Right lobe of liver (tissue), 6 donors: ENCODE measurements at regions not wholly inside any gene's neighbourhood (a gene's known extent, or its start where the extent isn't known, plus 50 kb on each side); places are given as distances from the start of the nearest gene placed in this dataset.

Experiments used
- ATAC-seq, 4 donors: fragments of 200-7000 bp; cut with Tn5 transposase; one replicate each; pipeline ENCODE4 v1.9.1; 2020; ENCODE audit warnings: mild to moderate bottlenecking in 4 of 4, moderate library complexity in 4 of 4
- DNase-seq, 3 donors: peaks; one replicate each; pipeline ENCODE4 v3.0.0-alpha.2; 2020
- H3K27ac ChIP-seq, 3 donors: fragments of 200-600 bp; one replicate each; pipeline ENCODE4 v1.8.0; 2022
- H3K27me3 ChIP-seq, 2 donors: fragments of 200-600 bp; one replicate each; pipeline ENCODE4 v1.8.0; 2022
- H3K36me3 ChIP-seq, 4 donors: fragments of 200-600 bp; sonication (generic) in 1 of 4; one replicate each; pipeline versions ENCODE4 v1.5.1 to v1.8.0; 2017 to 2022; ENCODE audit warnings: control low read depth in 1 of 4
- H3K4me1 ChIP-seq, 4 donors: fragments of 200-600 bp; sonication (generic) in 1 of 4; one replicate each; pipeline versions ENCODE4 v1.5.1 to v1.8.0; 2017 to 2022; ENCODE audit warnings: control low read depth in 1 of 4
- H3K4me3 ChIP-seq, 3 donors: fragments of 200-600 bp; one replicate each; pipeline ENCODE4 v1.8.0; 2022
- H3K9me3 ChIP-seq, 4 donors: fragments of 200-600 bp; sonication (generic) in 1 of 4; one replicate each; pipeline versions ENCODE4 v1.5.1 to v1.8.0; 2017 to 2022; ENCODE audit warnings: control low read depth in 1 of 4
- CTCF ChIP-seq, 4 donors: fragments of 200-600 bp in 3 of 4; fragments of 450-650 bp in 1 of 4; IDR thresholded peaks; one replicate each; pipeline versions ENCODE4 v1.5.1 to v1.8.0; 2016 to 2022; ENCODE audit warnings: antibody characterized with exemption in 4 of 4, mild to moderate bottlenecking in 2 of 4
- POLR2A ChIP-seq: fragments of 450-650 bp; IDR thresholded peaks from one replicate; pipeline ENCODE4 v1.6.1; 2017; ENCODE audit warnings: antibody characterized with exemption, mild to moderate bottlenecking
- WGBS: methylation state at CpG from one replicate; pipeline ENCODE4 v1.1.6; 2018; ENCODE audit warnings: low coverage, low lambda C conversion rate; ENCODE audit not compliant: insufficient coverage; ENCODE audit errors: missing lambda C conversion rate; 5-methylcytosine and 5-hydroxymethylcytosine counted together
- intact Hi-C, 2 donors: fragments of 100-400 bp; cut with DNase I; formaldehyde crosslinking; loops; one replicate each; pipeline versions ENCODE4 v1.11.2 to v1.14.1; 2022
- donor health status: DM: no; HTN: yes; CAD: no.
- donor health status: DM: no; HTN: no; CAD: no.
- donor health status: DM: no; HTN: no; CAD: no.
- donor health status: DM: no; HTN: yes; CAD: no.
- donor health status: DM: no; HTN: yes; CAD: no.

- DNase-seq (peak; percentile 72 to 73 (median 72)), ATAC-seq (peak; percentile 73 to 81 (median 75))
- Histone ChIP-seq H3K27me3 (no peaks in the 10 kb centered on the region), H3K9me3 (no peaks in the 10 kb centered on the region), H3K4me3 (peak overlapping the region in 2 of 3 donors; percentile 44 to 52), H3K4me1 (peaks cover 0 to 25% (median 11%) of the 10 kb centered on the region in 4 donors), H3K36me3 (no peaks in the 10 kb centered on the region), H3K27ac (peak overlapping the region; percentile 93 to 97 (median 97))
- intact Hi-C loops, result no loop called here
- TF ChIP-seq CTCF (IDR thresholded peaks at IDR 0.05), result no peak
- TF ChIP-seq POLR2A, result peak; percentile 10
- WGBS, result 5% methylated on average over 14 of the region's 16 CpGs
Measured at GRCh38 chr6:6723921-6724538, 135.5 kb downstream of the LY86 start.

GRCh38 chr6:6724539-6725467 is 136.3 kb downstream of the LY86 start:
- Histone ChIP-seq H3K4me3 (peak overlapping the region; percentile 26 to 52 (median 44)), H3K27ac (peak overlapping the region; percentile 93 to 97 (median 97)), H3K4me1 (peaks cover 0 to 25% (median 11%) of the 10 kb centered on the region in 4 donors), H3K27me3 (no peaks in the 10 kb centered on the region), H3K36me3 (no peaks in the 10 kb centered on the region), H3K9me3 (no peaks in the 10 kb centered on the region)
- intact Hi-C loops, result no loop called here
- ATAC-seq (peak; percentile 82 to 89 (median 88)), DNase-seq (peak; percentile 73 to 84 (median 79))
- 1% methylated on average over 10 of the region's 40 CpGs for WGBS
- TF ChIP-seq CTCF (IDR thresholded peaks at IDR 0.05) (peak; percentile 57 to 79 (median 71)), POLR2A (no peak)

- H3K36me3 ChIP-seq, result no peaks in the 10 kb centered on the region
- intact Hi-C loops, result no loop called here
- peak overlapping the region; percentile 93 to 97 (median 97) for H3K27ac ChIP-seq
- H3K4me3 ChIP-seq, result peak overlapping the region in 2 of 3 donors; percentile 26 to 52
- ATAC-seq (peak in 3 of 4 donors; percentile 7 to 12 (median 11)), DNase-seq (no peak)
- H3K27me3 ChIP-seq, result no peaks in the 10 kb centered on the region
- H3K9me3 ChIP-seq, result no peaks in the 10 kb centered on the region
- peaks cover 0 to 25% (median 11%) of the 10 kb centered on the region in 4 donors for H3K4me1 ChIP-seq
- 55% methylated on average over 14 of the region's 15 CpGs for WGBS
- TF ChIP-seq POLR2A, result no peak
- no peak for TF ChIP-seq CTCF (IDR thresholded peaks at IDR 0.05)
Measured at GRCh38 chr6:6725468-6726209, 137.1 kb downstream of the LY86 start.

GRCh38 chr6:6728169-6728941 is 139.8 kb downstream of the LY86 start:
- WGBS, result 85% methylated on average over 9 of the region's 9 CpGs
- Histone ChIP-seq H3K36me3 (no peaks in the 10 kb centered on the region), H3K27me3 (no peaks in the 10 kb centered on the region), H3K27ac (no peak overlapping the region), H3K4me1 (peaks cover 0 to 24% (median 8%) of the 10 kb centered on the region in 4 donors), H3K9me3 (no peaks in the 10 kb centered on the region), H3K4me3 (no peak overlapping the region)
- DNase-seq (no peak), ATAC-seq (no peak)
- TF ChIP-seq POLR2A, result no peak
- TF ChIP-seq CTCF (IDR thresholded peaks at IDR 0.05), result no peak
- intact Hi-C loops, result no loop called here
